Muscle of arm (tissue), 1 donor: ENCODE measurements at regions not wholly inside any gene's neighbourhood (a gene's known extent, or its start where the extent isn't known, plus 50 kb on each side); places are given as distances from the start of the nearest gene placed in this dataset.
"Not testable (repeated sequence)": the region's sequence is repeated elsewhere in the genome, so short reads cannot be mapped to it uniquely, and the experiment has no call there.

Experiments
- DNase-seq: peaks from one replicate; pipeline ENCODE4 v3.0.0-alpha.2; 2013

DNA sequence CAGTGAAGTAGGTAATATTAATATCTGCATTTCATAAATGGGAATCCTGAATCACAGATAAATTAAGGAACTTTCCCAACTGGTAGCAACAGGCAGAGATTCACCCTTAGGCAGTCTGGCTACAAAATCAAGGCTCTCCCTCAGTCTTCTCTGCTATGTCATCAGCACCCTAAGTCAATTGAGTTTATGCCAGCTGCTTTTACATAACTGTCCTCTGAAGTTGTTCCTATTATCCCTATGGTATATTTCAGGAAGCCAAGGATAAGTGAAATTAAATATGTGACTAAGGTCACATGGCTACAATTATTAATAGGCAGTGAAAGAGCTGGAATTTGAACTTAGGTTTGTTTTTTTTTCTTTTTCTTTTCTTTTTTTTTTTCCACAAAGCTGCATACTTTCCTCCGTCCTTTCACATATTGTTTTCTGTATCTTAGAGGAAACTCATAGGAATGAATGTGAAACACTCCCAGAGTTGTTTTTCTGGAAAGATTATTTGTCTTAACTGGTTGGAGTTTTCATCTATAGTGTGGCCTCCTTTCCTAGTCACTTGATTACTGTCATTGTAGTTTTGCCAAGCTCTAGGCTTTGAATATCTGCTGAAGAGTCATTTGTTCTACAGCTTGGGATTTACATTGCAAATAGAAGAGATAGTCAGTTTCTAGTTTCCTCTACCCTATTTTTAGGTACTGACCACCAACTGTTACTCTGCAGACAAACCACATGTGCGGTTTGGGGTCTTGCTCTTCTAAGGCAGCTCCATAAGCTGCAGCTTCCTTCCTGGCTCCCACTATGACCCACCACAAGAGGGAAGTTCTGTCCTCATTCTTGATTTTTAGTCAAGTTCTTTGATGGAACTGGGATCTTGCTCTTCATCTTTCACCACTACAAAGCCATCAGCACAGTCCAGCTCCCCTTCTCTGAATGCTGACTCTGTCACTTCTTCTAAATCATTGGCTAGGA is 338.0 kb upstream of the KIAA1217 start:
- DNase-seq: no peak

DNA sequence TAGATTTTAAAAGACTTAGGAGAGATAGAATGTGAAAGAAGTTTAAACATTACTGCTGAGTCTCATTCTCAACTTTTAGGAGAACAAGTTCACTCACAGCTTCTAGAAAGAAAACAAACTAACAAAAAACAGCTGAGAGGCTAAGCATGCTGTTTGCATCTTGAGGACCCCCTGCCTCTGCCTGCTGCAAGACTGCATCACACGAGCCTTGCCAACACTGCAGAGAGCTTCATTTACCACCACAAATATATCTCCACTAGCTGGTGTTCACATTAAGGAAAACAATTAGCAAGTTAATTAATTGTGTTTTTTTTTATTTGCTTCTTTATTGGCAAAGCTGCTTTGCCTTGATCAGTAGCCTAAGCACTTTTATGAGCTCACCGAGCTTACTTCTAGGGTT is 336.6 kb upstream of the KIAA1217 start:
- DNase-seq: no peak

DNA sequence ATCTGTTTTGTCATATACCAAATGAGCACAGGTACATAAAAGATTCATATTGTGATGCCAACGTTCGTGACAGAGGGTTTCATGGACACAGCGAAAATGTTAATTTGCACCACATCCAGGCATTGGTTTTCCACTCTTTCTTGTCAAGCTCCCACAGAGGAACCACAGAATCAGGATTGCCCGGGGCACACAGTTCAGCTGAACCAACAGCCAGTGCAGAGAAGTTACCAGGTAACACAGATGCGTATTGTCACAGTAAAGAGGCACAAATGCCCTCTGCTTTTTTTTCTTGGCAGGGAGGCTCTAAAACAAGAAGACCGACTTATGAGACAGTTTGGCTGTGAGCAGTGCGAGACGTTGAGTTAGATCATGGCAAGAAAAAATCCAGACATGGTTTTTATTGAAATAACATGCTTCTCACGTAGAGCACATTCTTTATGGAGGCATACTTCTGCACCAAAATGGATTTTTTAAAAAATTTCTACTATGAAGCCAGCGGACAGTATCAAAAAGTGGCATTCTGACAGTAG is 331.1 kb upstream of the KIAA1217 start:
- no peak for DNase-seq

DNA sequence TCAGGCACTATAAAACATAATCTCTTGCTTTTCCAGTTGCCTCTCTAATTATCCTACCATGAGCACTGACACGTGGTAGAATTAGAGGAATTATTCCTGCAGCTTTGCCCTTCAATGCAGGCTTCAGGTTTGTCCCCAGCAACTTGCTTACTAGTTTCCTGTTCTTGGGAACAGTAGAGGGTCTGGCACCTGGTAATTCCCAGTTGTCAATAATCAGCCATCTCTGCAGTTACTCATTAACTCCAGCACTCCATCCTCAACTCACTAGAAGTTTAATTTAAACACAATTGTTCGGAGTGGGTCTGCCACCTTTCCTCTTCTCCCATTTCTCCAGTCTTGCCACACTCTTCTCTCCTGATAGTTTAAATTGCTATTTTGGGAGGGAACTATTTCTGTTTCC is 324.3 kb upstream of the KIAA1217 start:
- no peak for DNase-seq

DNA sequence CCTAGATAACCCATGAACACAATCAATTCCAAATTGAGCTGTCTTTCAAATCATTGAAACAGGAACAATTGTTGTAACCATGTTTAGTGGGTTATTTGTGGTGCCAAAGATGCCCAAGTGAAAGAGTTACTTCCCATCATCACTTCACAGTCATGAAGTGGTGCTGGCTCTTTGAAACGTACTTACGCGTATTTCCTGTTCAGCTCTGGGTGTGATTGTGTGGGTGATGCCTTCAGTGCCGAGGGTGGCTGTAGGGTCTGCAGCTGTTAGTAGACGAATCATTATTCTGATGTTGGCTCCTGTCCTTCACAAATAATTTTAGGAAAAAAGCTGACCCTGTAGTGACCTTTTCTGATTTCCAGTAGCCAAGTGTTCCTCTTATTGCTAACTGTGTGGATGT is 323.1 kb upstream of the KIAA1217 start:
- no peak for DNase-seq

DNA sequence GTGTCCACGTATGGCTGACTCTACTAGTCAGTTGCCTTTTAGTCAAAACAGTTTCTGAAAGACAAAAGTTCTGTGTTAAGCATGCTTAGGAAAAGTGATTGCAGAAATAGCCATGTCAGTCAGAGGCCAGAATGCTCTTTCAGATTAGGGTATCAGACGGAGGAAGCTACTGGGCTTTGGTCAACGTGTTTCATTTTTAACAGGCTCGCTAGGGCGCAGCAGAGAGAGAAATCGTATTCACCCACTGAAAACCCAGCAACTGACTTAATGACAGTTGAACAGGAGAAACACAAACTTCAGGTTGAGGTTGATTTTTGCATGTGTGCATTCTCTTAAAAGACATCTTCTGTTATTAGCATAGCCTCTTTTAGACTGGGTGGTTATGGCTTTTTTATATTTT is 322.6 kb upstream of the KIAA1217 start:
- DNase-seq: no peak

DNA sequence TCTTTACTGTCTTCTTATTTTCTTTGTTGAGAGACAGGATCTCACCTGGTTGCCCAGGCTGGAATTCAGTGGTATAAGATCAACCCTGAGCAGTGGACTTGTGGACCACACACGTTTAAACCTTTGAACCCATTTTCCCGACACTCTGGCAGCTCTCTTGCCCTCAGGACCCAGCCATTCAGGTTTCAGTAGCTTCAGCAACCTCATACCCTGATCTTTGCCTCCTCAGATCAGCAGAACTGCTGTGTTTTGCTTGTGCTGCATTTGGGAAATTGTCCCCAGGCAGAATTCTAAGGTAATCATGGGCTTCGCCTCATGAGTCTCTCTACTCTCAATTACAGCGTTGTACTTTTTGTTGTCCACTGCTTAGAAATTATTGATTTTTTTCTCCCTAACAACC is 317.6 kb upstream of the KIAA1217 start:
- DNase-seq: no peak

DNA sequence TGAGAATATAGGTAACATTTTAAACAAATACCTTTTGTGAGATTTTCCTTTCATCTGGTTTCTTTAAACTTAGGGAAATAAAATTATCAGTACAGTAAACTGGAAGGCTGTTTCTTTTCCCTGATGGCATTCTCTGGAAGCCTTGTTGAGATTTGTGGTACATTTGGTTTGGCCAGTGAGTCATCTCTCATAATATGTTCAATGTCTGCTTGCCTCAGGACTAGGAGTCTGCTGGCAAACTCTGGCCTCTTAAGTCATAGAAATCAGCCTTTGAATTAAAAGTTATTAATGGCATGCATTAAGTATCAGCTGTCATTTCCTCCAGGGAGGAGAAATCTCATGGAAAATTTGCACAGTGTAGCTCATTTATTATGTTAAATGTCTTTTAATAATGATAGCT is 316.6 kb upstream of the KIAA1217 start:
- no peak for DNase-seq

DNA sequence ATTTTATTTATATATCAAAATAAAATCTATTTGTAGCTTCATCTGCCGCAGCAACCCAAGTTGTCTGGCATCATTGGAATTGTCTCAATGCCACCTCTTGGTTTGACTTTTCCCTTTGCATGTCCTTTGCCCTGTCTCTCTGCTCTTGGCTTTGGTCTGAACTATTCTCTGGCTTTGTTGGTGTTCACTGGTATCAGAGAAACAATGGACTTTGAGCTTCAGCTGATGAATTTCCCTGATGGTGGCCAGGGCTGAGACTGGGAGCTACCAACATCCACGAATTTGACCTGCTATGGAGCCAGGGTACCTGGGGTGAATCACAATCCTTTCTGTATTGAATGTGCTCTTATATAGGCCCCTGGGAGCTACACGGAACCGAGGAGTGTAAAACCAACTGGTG is 311.7 kb upstream of the KIAA1217 start:
- no peak for DNase-seq

DNA sequence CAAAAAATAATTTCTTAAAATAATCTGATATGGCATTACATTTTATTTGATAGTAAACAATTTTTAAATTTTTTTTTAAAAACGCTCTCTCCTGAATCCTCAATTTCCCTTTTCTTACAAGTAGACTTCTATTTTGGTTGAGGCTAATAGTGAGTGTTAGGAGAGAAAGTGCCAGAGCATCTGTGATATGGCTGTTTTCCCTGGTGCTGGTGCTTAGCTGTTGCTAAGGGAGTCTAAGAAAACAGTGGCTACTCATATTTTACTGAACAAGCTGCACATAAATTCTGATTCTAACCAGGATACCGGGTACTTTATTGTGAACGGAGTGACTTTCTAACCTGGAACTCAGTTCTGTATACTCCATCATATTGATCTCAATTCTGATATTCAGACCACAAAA is 311.1 kb upstream of the KIAA1217 start:
- DNase-seq: no peak

DNA sequence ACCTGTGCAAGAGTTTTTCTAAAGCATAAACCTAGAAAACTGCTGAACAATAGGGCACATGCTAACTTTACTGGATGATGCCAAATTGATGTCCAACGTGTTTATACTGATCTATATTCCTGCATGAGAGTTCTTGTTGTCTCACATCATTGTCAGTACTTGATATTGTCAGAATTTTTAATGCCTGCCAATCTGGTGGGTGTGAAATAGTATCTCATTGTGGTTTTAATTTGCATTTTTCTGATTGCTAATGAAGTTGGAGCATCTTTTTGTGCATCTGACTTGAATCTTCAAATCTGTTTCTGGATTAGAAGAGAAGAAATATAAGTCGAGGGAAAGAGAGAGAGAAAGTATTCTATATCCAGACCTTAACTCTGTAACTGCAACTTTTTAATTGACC is 309.8 kb upstream of the KIAA1217 start:
- DNase-seq: no peak

DNA sequence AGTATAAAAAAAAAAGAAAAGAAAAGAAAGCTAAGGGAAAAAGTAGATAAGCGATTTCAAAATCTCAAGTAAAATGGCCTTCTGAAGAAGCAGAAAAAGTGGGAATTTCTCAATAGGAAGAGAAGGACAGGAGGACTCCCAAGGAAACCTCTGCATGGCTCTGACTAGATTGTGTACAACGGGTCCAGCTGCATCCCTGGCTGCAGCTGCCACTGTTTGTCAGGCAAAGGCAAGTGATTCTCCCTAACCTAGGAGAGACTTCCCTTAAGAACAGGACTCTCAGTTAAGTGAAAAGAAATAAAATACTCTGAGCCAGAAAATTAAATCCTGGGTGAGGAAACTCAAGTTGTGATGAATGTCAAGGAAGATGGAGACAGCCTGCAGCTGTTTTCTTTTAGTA is 298.6 kb upstream of the KIAA1217 start:
- DNase-seq: no peak

DNA sequence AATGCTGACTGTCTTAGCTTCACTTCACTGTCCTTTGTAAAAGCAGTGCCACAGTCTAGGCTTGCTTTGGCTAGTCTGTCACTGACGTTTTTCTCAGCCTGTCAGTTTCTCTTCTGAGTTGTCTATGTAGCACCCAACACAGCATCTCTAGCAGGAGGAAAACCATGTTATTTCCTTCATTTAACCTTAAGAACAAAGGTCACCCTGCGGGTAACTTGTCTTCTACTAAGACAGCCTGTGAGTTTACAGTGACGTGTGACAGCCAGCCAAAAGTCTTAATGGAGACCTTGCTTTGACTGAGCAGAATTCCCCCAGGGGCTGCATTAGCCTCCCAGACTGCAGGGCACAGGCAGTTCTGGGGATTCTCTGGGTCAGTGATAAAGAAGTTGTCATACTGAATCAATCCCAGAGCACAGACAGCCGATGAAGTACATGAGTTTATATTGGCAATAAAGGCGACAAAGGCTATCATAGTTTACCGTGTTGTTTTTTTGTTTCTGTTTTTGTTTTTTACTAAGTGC is 296.0 kb upstream of the KIAA1217 start:
- DNase-seq: no peak

DNA sequence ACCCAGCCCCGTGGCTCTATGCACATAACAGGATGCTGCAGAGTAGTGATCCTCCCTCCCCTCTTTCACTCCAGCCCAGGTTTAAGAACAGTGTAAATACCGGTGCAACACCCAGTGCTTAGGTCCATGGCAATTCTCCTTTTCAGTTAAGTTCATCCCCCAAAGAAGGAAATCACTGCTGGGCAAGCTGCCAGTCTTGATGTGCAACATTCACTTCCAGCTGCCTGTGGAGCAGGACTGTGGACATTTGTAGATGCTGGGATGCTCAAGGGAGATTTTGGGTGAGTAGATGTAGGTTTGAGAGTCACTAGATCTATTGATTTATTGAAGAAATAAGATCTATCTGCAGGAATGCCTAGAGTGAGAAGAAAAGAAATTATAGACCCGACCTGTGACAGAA is 294.3 kb upstream of the KIAA1217 start:
- DNase-seq: no peak

DNA sequence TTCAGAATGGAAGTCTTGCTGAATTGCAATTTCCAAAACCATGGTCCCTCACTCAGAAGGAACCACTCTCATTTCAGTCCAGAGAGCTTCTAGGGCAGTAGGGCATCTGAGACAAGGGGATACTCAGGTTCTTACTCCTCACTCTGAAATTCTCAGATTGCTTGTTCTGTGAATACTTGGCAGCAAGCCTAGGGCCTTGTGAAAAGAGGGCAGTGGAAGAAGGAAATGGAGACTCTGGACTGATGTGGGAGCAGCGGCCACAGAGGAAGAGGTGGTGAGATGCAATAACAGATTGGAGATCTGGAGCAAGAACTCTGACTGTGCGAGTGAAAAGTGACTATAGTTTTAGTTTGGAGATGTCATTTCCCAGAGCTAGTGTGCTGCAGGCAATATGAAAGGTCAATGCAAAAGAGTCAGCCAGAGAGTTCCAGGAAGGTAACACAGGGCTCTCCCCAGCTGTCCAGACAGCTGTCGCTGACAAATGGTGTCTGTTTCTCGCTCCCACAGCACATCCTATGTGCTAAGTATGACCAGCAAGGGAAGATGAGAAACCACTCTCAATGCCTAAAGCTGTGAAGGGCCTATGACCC is 291.6 kb upstream of the KIAA1217 start:
- peak; percentile 36 for DNase-seq

DNA sequence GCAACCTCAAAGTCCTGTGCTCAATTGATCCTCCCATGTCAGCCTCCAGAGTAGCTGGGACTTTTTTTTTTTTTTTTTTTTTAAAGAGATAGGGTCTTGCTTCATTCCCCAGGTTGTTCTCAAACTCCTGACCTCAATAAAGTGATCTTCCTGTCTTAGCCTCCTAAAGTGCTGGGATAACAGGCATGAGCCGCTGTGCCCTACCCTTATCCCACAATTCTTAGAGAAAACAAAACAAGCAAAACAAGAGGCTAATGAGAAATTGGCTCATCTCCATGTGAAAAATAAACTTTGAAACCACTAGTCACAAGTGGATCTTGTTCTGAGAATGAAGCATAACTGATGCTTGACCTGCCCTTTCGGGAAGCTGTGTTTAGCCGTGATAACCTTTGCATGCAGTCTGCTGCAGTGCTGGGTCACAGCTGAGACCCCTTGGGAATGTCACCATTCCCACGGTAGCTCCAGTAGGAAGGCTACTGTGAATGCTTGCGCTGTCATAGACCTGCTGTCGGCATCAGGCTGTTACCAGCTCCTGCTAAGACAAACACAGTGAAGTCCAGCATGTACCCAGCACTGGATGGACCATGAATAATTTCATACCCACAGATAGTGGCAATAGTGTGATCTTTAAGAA is 290.7 kb upstream of the KIAA1217 start:
- no peak for DNase-seq

DNA sequence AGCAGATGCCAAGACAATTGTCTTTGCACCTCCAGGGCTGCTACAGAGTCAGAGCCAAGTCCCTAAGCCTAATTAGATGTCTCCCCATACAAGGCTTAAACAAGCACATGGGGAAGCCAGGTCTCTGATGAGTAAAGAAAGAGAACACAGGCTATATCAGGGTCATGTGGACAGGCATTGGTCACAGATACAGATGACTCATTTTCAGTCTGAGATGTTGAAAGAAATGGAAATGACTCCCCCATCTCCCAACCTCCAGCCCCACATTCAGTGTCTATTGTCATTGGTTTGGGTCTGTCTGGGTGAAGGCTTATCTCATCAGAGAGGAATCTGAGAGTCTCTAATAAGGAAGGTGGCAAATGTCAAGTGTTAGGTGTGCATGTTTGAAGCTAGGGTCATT is 290.1 kb upstream of the KIAA1217 start:
- DNase-seq: no peak

DNA sequence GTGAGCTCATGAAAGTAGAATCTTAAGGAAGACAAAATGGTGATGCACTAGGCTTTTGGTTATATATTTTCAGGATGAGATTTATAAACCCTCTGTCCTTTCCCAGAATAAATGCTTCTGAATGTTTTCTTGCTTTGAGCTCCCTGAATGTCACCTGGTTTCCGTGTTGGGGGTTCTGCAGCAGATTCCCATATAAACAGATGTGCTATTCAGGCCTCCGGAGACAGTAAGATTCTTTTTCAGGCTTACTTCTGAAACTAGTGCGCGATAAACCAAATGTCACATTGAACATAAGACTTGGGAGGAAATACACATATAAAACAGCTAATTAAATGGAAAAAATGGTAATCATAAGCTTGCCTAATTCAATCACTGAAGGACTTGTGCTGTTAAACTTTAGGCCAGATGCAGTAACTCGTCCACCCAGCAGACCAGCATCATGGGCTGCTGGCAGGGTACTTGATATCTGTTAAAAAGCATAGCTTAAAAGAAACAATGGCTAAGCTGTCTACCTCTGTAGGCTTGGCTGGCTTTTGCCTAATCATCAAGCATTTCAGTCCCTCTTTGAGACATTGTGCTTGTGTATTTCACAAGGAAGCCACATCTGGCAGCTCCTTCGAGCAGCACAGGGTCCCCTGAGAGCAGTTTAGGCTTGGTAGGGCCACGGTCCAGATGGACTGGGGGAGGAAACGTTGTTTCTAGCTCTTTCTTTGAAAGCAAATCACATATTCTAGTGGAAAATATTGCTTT is 281.2 kb upstream of the KIAA1217 start:
- DNase-seq: peak; percentile 33

DNA sequence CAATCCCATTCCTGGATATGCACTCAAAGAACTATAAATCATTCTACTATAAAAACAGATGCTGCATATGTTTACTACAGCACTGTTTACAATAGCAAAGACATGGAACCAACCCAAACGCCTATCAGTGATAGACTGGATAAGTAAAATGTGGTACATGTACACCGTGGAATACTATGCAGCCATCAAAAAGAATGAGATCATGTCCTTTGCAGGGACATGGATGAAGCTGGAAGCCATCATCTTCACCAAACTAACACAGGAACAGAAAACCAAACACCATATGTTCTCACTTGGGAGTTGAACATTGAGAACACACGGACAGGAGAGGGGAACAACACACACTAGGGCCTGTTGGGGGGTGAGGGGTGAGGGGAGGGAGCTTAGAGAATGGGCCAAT is 274.9 kb upstream of the KIAA1217 start:
- not testable (repeated sequence) for DNase-seq

DNA sequence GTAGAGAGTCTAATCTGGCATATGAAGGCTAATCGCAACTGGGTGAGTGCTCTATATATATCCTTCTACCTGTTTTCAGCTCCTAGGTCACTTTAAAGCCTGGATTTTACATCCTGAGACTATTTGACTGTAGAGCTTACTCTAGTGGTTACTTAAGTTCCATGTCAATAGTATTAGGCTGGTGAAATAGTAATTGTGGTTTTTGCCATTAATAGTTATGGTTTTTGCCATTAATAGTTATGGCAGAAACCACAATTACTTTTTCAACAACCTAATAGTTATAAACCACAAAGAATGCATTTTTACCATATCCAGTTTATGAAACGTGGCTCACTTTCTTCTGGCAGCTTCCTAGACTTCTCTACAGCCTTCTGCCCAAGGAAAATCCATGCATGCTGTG is 263.1 kb upstream of the KIAA1217 start:
- DNase-seq: no peak

DNA sequence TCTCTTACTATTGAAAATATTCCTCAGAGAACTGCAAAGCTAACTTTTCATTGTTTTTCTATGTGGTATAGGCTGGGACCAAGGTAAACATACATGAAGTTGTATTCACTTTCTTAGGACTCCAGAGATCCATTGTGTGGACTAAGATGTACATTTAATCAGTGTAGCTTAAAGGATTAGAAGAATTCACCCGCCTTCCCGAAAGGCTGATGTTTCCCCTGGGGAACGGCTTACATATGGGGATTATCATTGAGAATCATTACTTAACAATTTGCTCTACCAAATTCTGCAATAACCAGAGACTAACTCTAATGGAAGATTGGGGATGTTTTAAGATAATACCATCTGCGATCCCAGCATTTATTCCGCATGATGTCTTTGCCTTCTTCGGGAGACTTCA is 257.1 kb upstream of the KIAA1217 start:
- DNase-seq: no peak
